Heart right ventricle (tissue), 16 donors: ENCODE measurements at regions not wholly inside any gene's neighbourhood (a gene's known extent, or its start where the extent isn't known, plus 50 kb on each side); places are given as distances from the start of the nearest gene placed in this dataset.

Experiments
- ATAC-seq, 8 donors: fragments of 200-7000 bp; cut with Tn5 transposase; one replicate each; pipeline ENCODE4 v1.9.1; 2020; ENCODE audit warnings: mild to moderate bottlenecking in 8 of 8, moderate library complexity in 8 of 8, moderate number of reproducible peaks in 1 of 8
- DNase-seq, 2 donors: peaks; one replicate each; pipeline ENCODE4 v3.0.0-alpha.2; 2020
- H3K27ac ChIP-seq, 10 donors: fragments of 200-600 bp; sonication (generic) in 2 of 10; one replicate each; pipeline versions ENCODE4 v1.5.0 to v1.8.0; 2020 to 2022; ENCODE audit warnings: mild to moderate bottlenecking in 3 of 10
- H3K27me3 ChIP-seq, 7 donors: fragments of 200-600 bp; one replicate each; pipeline ENCODE4 v1.8.0; 2021 to 2022; ENCODE audit warnings: mild to moderate bottlenecking in 2 of 7
- H3K36me3 ChIP-seq, 9 donors: fragments of 200-600 bp; sonication (generic) in 1 of 9; one replicate each; pipeline versions ENCODE4 v1.5.0 to v1.8.0; 2020 to 2022; ENCODE audit warnings: mild to moderate bottlenecking in 2 of 9
- H3K4me1 ChIP-seq, 9 donors: fragments of 200-600 bp; sonication (generic) in 1 of 9; one replicate each; pipeline versions ENCODE4 v1.5.0 to v1.8.0; 2020 to 2022; ENCODE audit warnings: mild to moderate bottlenecking in 4 of 9
- H3K4me3 ChIP-seq, 10 donors: fragments of 200-600 bp; sonication (generic) in 2 of 10; one replicate each; pipeline versions ENCODE4 v1.5.0 to v1.8.0; 2020 to 2022; ENCODE audit warnings: mild to moderate bottlenecking in 7 of 10, moderate library complexity in 2 of 10
- H3K9me3 ChIP-seq, 11 donors: fragments of 200-600 bp in 10 of 11; sonication (generic) in 2 of 11; one replicate each; pipeline versions ENCODE4 v1.5.0 to v1.8.0; 2013 to 2022; ENCODE audit warnings: mild to moderate bottlenecking in 2 of 11, control low read depth in 1 of 11, moderate library complexity in 1 of 11
- CTCF ChIP-seq, 9 donors: fragments of 200-600 bp; sonication (generic) in 2 of 9; IDR thresholded peaks; one replicate each; pipeline versions ENCODE4 v1.5.0 to v1.8.0; 2021 to 2022; ENCODE audit warnings: antibody characterized with exemption in 9 of 9, mild to moderate bottlenecking in 5 of 9, moderate library complexity in 1 of 9
- WGBS, 2 donors: extraction: QIAGEN DNeasy Blood & Tissue Kit; methylation state at CpG; one replicate each; pipeline ENCODE4 v1.1.7; 2013; ENCODE audit warnings: inconsistent platforms in 1 of 2; 5-methylcytosine and 5-hydroxymethylcytosine counted together
- intact Hi-C, 10 donors: fragments of 100-400 bp; cut with DNase I; formaldehyde crosslinking; loops; one replicate each; pipeline versions ENCODE4 v1.11.1 to v1.14.2; 2022
- donor health status: Arrhythmogenic right ventricular cardiomyopathy.
- donor health status: ischemic (EF 13 %, LVEDD 7.1; RV severe dilation, severe dysfunction).
- donor health status: healthy with polysubstance abuse.
- donor health status: DM: no; HTN: yes; CAD: no.
- donor health status: DM: no; HTN: no; CAD: no.
- donor health status: ischemic (EF 25% LVEDD 6.9; RV normal size, moderate dysfunction).
- donor health status: ischemic (EF 25% LVEDD 5.7; RV mildly dilated, moderate dysfunction).
- donor health status: healthy.
- donor health status: DM: yes; HTN: yes; CAD: no.
- donor health status: Ischemic cardiomyopathy.
- donor health status: ischemic (EF 35%, LVEDD 5.7; RV mildly dilated, moderate dysfunction).
- donor health status: nonischemic (EF 11% LVEDD 7.7; RV severe dilation, severe dysfunction).
- donor health status: DM: yes; HTN: yes; CAD: no.
- donor health status: PGD.
- donor health status: ischemic (EF 29% LVEDD 5.4; RV normal size, mild dysfunction).
- donor health status: nonischemic (EF 23%, LVEDD 6.1; RV moderate dilation, normal function).

- 74 to 80% methylated on average over 5 of the region's 5 CpGs for WGBS, 2 donors
- Histone ChIP-seq H3K27me3 (no peaks in the 10 kb centered on the region), H3K4me3 (no peak overlapping the region), H3K4me1 (no peaks in the 10 kb centered on the region), H3K27ac (no peak overlapping the region), H3K36me3 (no peaks in the 10 kb centered on the region), H3K9me3 (no peaks in the 10 kb centered on the region)
- ATAC-seq = no peak
- no peak for TF ChIP-seq CTCF (IDR thresholded peaks at IDR 0.05)
- DNase-seq = no peak
- intact Hi-C loops = no loop called here
Observed at GRCh38 chr12:61757831-61758505, 502.2 kb upstream of the USP15 start.

- DNase-seq (no peak), ATAC-seq (no peak)
- Histone ChIP-seq H3K9me3 (no peaks in the 10 kb centered on the region), H3K36me3 (no peaks in the 10 kb centered on the region), H3K27ac (no peak overlapping the region), H3K4me1 (no peaks in the 10 kb centered on the region), H3K4me3 (no peak overlapping the region), H3K27me3 (no peaks in the 10 kb centered on the region)
- intact Hi-C loops = no loop called here
- no peak for TF ChIP-seq CTCF (IDR thresholded peaks at IDR 0.05)
Observed at GRCh38 chr12:61758661-61759060, 501.5 kb upstream of the USP15 start.

- whole genome bisulfite sequencing, 2 donors = 66 to 71% methylated on average over 1 of the region's 1 CpG
- intact Hi-C loops = no loop called here
- Histone ChIP-seq H3K4me3 (no peak overlapping the region), H3K4me1 (no peaks in the 10 kb centered on the region), H3K36me3 (no peaks in the 10 kb centered on the region), H3K27me3 (no peaks in the 10 kb centered on the region), H3K27ac (no peak overlapping the region), H3K9me3 (peaks cover 0 to 15% (median 0%) of the 10 kb centered on the region in 11 donors)
- no peak for DNase-seq
- TF ChIP-seq CTCF (IDR thresholded peaks at IDR 0.05) = no peak
- ATAC-seq = no peak
Observed at GRCh38 chr12:61765926-61766325, 494.3 kb upstream of the USP15 start.

- Histone ChIP-seq H3K36me3 (no peaks in the 10 kb centered on the region), H3K4me1 (no peaks in the 10 kb centered on the region), H3K27me3 (no peaks in the 10 kb centered on the region), H3K9me3 (no peaks in the 10 kb centered on the region), H3K4me3 (no peak overlapping the region), H3K27ac (no peak overlapping the region)
- no peak for ATAC-seq
- 60 to 73% methylated on average over 1 of the region's 1 CpG for whole genome bisulfite sequencing, 2 donors
- DNase-seq = no peak
- no peak for TF ChIP-seq CTCF (IDR thresholded peaks at IDR 0.05)
- intact Hi-C loops = no loop called here
Observed at GRCh38 chr12:61780435-61780834, 479.8 kb upstream of the USP15 start.
